ENCODE measurements at regions not wholly inside any gene's neighbourhood (a gene's known extent, or its start where the extent isn't known, plus 50 kb on each side); places are given as distances from the start of the nearest gene placed in this dataset.

GRCh38 chr17:74088285-74088933, 115.1 kb upstream of the RPL38 start:
- no peak for DNase-seq (ENCODE audit: low spot score)

- no peak for DNase-seq (ENCODE audit: low spot score)
Measured at GRCh38 chr17:74088934-74089329, 114.5 kb upstream of the RPL38 start.

- DNase-seq (ENCODE audit: low spot score), result no peak
Measured at GRCh38 chr17:74089380-74089779, 114.1 kb upstream of the RPL38 start.

GRCh38 chr17:74089869-74090464, 113.5 kb upstream of the RPL38 start:
- DNase-seq (ENCODE audit: low spot score), result peak; percentile 12

- no peak for DNase-seq (ENCODE audit: low spot score)
Measured at GRCh38 chr17:74094651-74095050, 108.8 kb upstream of the RPL38 start.

DNA sequence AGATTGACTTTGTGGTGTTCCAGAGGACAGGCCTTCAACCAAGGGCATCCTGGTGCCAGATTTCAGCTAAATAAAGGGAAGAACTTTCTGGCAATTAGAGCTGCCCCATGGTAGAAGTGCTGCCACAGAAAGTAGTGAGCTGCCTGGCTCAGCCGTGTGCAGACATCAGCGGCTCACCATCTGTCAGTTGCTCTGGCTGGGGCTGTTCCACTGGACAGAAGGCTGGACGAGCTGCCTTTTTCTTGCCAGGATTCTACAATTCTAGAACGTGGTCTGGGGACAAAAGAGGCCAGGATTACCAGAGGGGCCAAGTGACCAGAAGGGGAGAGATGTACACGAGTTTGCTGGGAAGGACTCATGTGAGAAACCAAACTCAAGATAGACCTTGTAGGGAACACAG, 107.0 kb upstream of the RPL38 start:
- DNase-seq (ENCODE audit: low spot score), result no peak

GRCh38 chr17:74097450-74098135, 105.9 kb upstream of the RPL38 start:
- DNase-seq (ENCODE audit: low spot score), result no peak

DNA sequence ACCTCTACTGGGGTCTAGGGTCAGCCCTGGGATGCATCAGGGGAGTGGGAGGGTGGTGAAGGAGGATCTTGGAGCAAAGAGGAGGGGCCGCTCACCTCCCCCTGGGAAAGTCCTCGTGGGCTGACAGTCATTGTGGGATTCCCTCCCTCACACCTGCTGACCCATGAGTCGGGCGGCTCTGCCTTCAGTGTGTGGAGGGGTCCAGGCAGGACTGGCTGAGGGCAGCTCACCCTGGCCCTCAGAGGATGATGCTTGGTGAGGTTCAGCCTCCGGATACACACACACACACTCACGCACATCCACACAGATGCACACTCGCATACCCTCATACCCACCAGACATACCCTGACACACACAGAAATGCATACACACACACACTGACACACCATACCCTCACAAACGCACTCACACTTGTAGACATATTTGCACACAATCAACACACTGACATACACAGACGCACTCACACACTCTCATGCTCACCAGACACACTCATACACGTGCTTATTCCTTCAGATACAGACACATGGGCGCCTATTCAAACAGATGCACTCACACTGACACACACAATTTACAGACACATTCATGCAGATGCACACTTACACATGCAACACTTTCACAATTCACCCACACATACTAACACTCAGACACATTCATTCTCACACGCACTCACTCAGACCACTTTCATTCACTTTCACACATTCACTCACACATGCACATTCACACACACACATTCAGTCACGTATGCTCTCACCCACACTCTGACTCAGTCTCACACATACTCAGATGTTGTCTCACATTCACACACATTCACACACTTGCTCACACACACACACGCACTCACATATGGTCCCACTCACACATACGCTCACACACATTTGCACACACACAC, 105.1 kb upstream of the RPL38 start:
- no peak for DNase-seq (ENCODE audit: low spot score)

DNA sequence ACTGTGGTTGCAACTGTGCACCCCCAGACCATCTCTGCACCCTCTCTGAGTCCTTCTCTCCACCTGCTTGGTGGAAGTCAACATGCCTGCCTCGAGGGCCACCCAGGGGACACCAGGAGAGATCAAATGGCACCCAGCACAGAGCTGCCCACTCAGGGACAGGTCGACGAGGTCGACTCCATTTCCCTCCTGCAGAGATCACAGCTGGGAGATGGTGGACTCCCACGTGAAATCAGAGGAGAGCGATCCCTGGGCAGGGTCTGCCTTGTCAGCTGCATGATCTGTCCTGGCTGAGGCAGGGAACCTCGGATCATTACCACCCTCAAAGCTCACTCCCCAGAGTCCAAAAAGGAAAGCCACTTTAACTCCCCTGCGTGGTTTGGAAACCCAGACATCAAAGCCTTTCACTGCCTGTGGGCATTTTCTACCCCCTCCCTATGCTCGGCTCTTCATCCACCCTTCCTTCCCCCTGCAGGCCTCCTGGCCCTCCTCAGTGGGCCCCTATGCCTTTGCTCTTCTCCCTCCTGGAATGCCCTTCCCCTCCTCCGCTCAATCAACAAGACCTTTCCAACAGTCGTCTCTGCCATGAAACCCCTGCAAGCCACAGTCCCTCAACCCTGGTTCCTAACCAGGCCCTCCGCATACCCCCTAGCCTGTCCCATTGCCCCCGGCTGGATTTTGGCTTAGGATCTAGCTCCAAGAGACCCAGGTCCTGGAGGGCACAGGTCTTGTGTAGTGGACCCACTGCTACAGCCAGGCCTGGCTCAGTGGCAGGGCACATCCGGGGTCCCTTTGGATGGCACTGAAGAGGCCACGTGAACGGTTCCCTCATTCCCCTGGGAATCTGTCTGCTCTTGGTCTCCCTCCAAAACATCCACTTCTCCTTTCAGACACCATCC, 103.8 kb upstream of the RPL38 start:
- DNase-seq (ENCODE audit: low spot score), result no peak

- DNase-seq (ENCODE audit: low spot score), result no peak
Measured at GRCh38 chr17:74104921-74105320, 98.6 kb upstream of the RPL38 start.

GRCh38 chr17:74107107-74107506, 96.4 kb upstream of the RPL38 start:
- DNase-seq (ENCODE audit: low spot score), result no peak

- DNase-seq (ENCODE audit: low spot score), result no peak
Measured at GRCh38 chr17:74108126-74108705, 95.3 kb upstream of the RPL38 start.

DNA sequence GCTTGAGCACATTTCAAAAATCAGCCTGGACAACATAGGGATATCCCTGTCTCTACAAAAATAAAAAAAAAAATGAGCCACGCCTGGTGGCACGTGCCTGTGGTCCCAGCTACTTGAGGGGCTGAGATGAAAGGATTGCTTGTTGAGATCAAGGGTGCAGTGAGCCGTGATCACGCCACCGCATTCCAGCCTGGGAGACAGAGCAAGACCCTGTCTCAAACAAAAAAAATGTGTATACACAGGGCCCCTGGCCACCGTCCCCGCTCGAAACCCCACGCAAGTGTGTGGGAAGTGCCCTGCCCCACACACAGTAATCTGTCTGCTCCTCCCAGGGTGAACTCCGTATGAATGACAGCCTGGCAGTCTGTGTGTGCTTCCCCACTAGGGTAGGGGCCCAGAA, 93.0 kb upstream of the RPL38 start:
- DNase-seq (ENCODE audit: low spot score), result no peak

DNA sequence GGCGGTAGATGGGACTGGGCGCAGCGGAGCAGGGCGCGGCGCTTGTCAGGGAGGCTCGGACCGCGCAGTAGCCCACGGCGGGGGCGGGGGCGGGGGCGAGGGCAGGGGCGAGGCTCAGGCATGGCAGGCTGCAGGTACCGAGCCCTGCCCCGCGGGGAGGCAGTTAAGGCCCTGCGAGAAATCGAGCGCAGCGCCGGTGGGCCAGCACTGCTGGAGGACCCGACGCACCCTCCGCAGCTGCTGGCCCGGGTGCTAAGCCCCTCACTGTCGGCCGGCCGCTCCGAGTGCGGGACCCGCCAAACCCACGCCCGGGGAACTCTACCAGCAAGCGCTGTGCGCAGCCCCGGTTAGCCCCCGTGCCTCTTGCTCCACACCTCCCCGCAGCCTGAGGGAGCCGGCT, 90.2 kb upstream of the RPL38 start:
- DNase-seq (ENCODE audit: low spot score), result no peak

- no peak for DNase-seq (ENCODE audit: low spot score)
Measured at GRCh38 chr17:74113952-74114351, 89.5 kb upstream of the RPL38 start.

GRCh38 chr17:74114881-74115470, 88.5 kb upstream of the RPL38 start:
- DNase-seq (ENCODE audit: low spot score), result no peak

DNA sequence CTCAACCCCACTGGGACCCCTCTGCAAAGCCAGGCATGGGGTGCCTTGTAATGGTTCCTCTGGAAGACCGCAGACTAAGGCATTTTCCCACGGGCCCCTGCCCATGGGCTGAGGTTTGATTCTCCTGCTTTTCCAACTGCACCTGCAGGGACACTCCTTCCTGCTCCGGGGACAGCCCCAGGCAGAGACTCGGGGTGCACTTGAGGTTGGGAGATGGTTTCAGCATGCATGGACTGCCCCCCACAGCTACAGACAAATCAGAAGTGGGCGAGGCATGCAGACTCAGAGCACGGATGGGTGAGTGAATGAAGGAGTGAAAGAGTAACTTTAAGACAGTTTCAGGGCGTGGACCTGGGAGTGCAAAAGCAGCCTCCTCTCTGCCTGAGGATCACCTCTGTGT, 87.9 kb upstream of the RPL38 start:
- no peak for DNase-seq (ENCODE audit: low spot score)

GRCh38 chr17:74116087-74116717, 87.3 kb upstream of the RPL38 start:
- no peak for DNase-seq (ENCODE audit: low spot score)

DNA sequence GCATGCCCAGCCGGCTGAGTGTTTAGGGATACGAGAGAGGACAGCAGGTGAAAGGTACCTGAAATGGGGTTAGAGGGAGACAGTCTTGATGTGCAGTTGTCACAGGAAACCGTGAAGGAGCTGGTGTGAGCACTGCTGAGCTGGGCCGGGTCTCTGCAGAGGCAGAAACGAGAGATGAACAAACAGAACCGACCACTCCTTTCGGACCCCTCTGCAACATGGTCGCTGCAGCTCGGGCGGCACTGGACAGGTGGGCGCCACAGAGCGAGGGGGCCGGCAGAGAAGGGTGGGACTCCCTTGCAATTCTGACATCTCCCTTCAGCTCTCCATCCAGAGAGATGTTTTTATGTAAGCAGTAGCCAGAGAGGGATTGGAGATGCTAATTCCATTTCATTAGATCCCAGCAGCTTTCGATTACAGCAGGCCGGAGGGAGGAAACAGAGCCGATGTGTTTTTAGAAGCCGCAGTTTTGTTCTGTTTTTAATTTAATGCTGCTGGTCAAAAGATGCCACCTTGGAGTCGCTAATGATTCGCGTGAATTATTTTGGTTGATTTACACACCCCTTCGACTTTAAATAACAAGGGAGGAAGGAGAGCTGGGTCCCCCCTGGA, 86.3 kb upstream of the RPL38 start:
- DNase-seq (ENCODE audit: low spot score), result no peak

DNA sequence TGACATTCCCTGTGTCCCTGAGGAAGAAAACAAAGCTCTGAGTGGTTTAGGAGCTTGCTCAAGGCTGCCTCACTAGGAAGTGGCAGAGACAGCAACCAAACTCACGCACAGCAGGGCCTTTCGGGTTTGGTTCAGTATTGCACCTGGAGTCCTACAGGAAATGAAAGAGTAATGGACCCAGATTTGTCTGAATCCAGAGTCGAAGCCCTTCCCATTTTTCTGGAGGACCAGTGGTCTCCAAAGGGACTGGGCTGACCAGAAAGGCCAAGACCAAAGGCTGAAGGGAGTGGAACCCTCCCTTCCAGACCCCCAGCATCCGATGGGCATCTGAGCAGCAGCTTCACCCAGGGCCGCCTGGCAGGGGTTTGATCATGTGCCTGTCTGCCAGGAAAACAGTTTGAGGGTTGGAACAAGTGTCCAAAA, 85.5 kb upstream of the RPL38 start:
- DNase-seq (ENCODE audit: low spot score), result no peak
